ENCODE measurements at regions not wholly inside any gene's neighbourhood (a gene's known extent, or its start where the extent isn't known, plus 50 kb on each side); places are given as distances from the start of the nearest gene placed in this dataset.

- no peak for TF ChIP-seq MAFF (IDR thresholded peaks at IDR 0.05; ENCODE audit: low read depth, low read length)
- TF ChIP-seq GMEB1 (CRISPR knock-in tag; IDR thresholded peaks at IDR 0.05; ENCODE audit: borderline replicate concordance), result no peak
- TF ChIP-seq ZBTB43 (CRISPR knock-in tag; conservative IDR thresholded peaks at IDR 0.05), result 0 out of 2 replicates have a peak, but pooled peaks have one; percentile 50
- no peak for TF ChIP-seq THYN1 (CRISPR knock-in tag; IDR thresholded peaks at IDR 0.05; ENCODE audit: borderline replicate concordance, low read depth)
- peak; percentile 18 for TF ChIP-seq ZNF883 (CRISPR knock-in tag; IDR thresholded peaks at IDR 0.05; ENCODE audit: not compliant biosample characterization)
- no peak for TF ChIP-seq ZNF224 (CRISPR knock-in tag; IDR thresholded peaks at IDR 0.05)
- TF ChIP-seq HOXA9 (CRISPR knock-in tag; IDR thresholded peaks at IDR 0.05; ENCODE audit: borderline replicate concordance), result no peak
- TF ChIP-seq CREBL2 (CRISPR knock-in tag; IDR thresholded peaks at IDR 0.05; ENCODE audit: borderline replicate concordance), result no peak
- 0 out of 2 replicates have a peak, but pooled peaks have one; percentile 69 for TF ChIP-seq DMTF1 (CRISPR knock-in tag; IDR thresholded peaks at IDR 0.05)
- TF ChIP-seq MTF1 (CRISPR knock-in tag; IDR thresholded peaks at IDR 0.05), result no peak
- TF ChIP-seq ZNF282 (IDR thresholded peaks at IDR 0.05; ENCODE audit: partially characterized antibody), result no peak
- TF ChIP-seq ZBTB21 (CRISPR knock-in tag; IDR thresholded peaks at IDR 0.05), result no peak; the same call in 1 of the 2 replicates
- no peak for TF ChIP-seq SNAPC2 (CRISPR knock-in tag; IDR thresholded peaks at IDR 0.05)
- no peak for TF ChIP-seq KLF13 (CRISPR knock-in tag; IDR thresholded peaks at IDR 0.05)
- peak; percentile 43; the same call in 1 of the 2 replicates for TF ChIP-seq SIX4 (CRISPR knock-in tag; IDR thresholded peaks at IDR 0.05)
- no peak for TF ChIP-seq HES4 (CRISPR knock-in tag; IDR thresholded peaks at IDR 0.05; ENCODE audit: borderline replicate concordance)
- peak; percentile 45; the same call in 1 of the 2 replicates for TF ChIP-seq ZBTB10 (CRISPR knock-in tag; IDR thresholded peaks at IDR 0.05; ENCODE audit: borderline replicate concordance)
- no peak for TF ChIP-seq TERF1 (CRISPR knock-in tag; IDR thresholded peaks at IDR 0.05)
- TF ChIP-seq TOE1 (CRISPR knock-in tag; IDR thresholded peaks at IDR 0.05), result peak; percentile 56; the same call in 1 of the 2 replicates
- no peak for TF ChIP-seq HMGA1 (CRISPR knock-in tag; conservative IDR thresholded peaks at IDR 0.05)
Observed at GRCh38 chr20:22525069-22525820, 59.1 kb downstream of the FOXA2 start (continued).

All from HepG2 (cell line).